Neural cell (in vitro differentiated cells): ENCODE measurements at regions not wholly inside any gene's neighbourhood (a gene's known extent, or its start where the extent isn't known, plus 50 kb on each side); places are given as distances from the start of the nearest gene placed in this dataset.

Experiments
- EP300 ChIP-seq: fragments of 450-650 bp; conservative IDR thresholded peaks from 2 replicates; pipeline ENCODE4 v1.6.1; 2014; ENCODE audit warnings: antibody characterized with exemption, mild to moderate bottlenecking, moderate library complexity; ENCODE audit not compliant: poor library complexity, severe bottlenecking
- EZH2 ChIP-seq: fragments of 200-600, 300-800 bp; shearing (Covaris generic), sonication (generic); IDR thresholded peaks from 2 replicates; pipeline ENCODE4 v1.6.1; 2014; ENCODE audit warnings: antibody characterized with exemption, low read length, borderline replicate concordance, mild to moderate bottlenecking; ENCODE audit not compliant: insufficient read depth, poor library complexity, severe bottlenecking
- MXI1 ChIP-seq: fragments of 450-650 bp; conservative IDR thresholded peaks from 2 replicates; pipeline ENCODE4 v1.6.1; 2014; ENCODE audit warnings: antibody characterized with exemption, mild to moderate bottlenecking; ENCODE audit not compliant: poor library complexity, severe bottlenecking
- POLR2AphosphoS5 ChIP-seq: IDR thresholded peaks from 2 replicates; pipeline ENCODE4 v1.6.1; 2012
- TAF1 ChIP-seq: IDR thresholded peaks from 2 replicates; pipeline ENCODE4 v1.6.1; 2012; ENCODE audit warnings: low read depth
- TF ChIP-seq, protein P1 (sequence below): fragments of 450-650 bp; IDR thresholded peaks from 2 replicates; pipeline ENCODE4 v1.5.1; 2014; ENCODE audit warnings: antibody characterized with exemption, mild to moderate bottlenecking, moderate library complexity; ENCODE audit not compliant: poor library complexity, severe bottlenecking
- TF ChIP-seq, protein P2 (sequence below): IDR thresholded peaks from 2 replicates; pipeline ENCODE4 v1.6.1; 2012; ENCODE audit warnings: borderline replicate concordance

GRCh38 chr15:97892167-97892938 is 68.2 kb upstream of the ARRDC4 start:
- TF ChIP-seq POLR2AphosphoS5, result no peak
- no peak for TF ChIP-seq EZH2
- TF ChIP-seq, protein P1, sequence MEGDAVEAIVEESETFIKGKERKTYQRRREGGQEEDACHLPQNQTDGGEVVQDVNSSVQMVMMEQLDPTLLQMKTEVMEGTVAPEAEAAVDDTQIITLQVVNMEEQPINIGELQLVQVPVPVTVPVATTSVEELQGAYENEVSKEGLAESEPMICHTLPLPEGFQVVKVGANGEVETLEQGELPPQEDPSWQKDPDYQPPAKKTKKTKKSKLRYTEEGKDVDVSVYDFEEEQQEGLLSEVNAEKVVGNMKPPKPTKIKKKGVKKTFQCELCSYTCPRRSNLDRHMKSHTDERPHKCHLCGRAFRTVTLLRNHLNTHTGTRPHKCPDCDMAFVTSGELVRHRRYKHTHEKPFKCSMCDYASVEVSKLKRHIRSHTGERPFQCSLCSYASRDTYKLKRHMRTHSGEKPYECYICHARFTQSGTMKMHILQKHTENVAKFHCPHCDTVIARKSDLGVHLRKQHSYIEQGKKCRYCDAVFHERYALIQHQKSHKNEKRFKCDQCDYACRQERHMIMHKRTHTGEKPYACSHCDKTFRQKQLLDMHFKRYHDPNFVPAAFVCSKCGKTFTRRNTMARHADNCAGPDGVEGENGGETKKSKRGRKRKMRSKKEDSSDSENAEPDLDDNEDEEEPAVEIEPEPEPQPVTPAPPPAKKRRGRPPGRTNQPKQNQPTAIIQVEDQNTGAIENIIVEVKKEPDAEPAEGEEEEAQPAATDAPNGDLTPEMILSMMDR, result no peak
- TF ChIP-seq, protein P2, sequence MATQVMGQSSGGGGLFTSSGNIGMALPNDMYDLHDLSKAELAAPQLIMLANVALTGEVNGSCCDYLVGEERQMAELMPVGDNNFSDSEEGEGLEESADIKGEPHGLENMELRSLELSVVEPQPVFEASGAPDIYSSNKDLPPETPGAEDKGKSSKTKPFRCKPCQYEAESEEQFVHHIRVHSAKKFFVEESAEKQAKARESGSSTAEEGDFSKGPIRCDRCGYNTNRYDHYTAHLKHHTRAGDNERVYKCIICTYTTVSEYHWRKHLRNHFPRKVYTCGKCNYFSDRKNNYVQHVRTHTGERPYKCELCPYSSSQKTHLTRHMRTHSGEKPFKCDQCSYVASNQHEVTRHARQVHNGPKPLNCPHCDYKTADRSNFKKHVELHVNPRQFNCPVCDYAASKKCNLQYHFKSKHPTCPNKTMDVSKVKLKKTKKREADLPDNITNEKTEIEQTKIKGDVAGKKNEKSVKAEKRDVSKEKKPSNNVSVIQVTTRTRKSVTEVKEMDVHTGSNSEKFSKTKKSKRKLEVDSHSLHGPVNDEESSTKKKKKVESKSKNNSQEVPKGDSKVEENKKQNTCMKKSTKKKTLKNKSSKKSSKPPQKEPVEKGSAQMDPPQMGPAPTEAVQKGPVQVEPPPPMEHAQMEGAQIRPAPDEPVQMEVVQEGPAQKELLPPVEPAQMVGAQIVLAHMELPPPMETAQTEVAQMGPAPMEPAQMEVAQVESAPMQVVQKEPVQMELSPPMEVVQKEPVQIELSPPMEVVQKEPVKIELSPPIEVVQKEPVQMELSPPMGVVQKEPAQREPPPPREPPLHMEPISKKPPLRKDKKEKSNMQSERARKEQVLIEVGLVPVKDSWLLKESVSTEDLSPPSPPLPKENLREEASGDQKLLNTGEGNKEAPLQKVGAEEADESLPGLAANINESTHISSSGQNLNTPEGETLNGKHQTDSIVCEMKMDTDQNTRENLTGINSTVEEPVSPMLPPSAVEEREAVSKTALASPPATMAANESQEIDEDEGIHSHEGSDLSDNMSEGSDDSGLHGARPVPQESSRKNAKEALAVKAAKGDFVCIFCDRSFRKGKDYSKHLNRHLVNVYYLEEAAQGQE, result no peak
- TF ChIP-seq TAF1, result no peak
- TF ChIP-seq EP300, result no peak
- TF ChIP-seq MXI1, result no peak
